IPS-15b (cell line): ENCODE measurements at regions not wholly inside any gene's neighbourhood (a gene's known extent, or its start where the extent isn't known, plus 50 kb on each side); places are given as distances from the start of the nearest gene placed in this dataset.

ENCODE experiments used
- H3K27me3 ChIP-seq: one replicate; pipeline ENCODE4 v1.6.1; 2013; ENCODE audit warnings: low read length; ENCODE audit not compliant: control insufficient read depth, insufficient read depth
- H3K36me3 ChIP-seq: one replicate; pipeline ENCODE4 v1.6.1; 2013; ENCODE audit warnings: low read length; ENCODE audit not compliant: control insufficient read depth, insufficient read depth
- H3K4me1 ChIP-seq: one replicate; pipeline ENCODE4 v1.6.1; 2013; ENCODE audit warnings: mild to moderate bottlenecking, low read length; ENCODE audit not compliant: control insufficient read depth, insufficient read depth
- H3K4me3 ChIP-seq: one replicate; pipeline ENCODE4 v1.5.1; 2013; ENCODE audit warnings: low read depth, low read length
- H3K9ac ChIP-seq: one replicate; pipeline ENCODE4 v1.6.1; 2013; ENCODE audit warnings: low read depth, mild to moderate bottlenecking, low read length
- H3K9me3 ChIP-seq: one replicate; pipeline ENCODE4 v1.6.1; 2013; ENCODE audit warnings: mild to moderate bottlenecking, low read length; ENCODE audit not compliant: control insufficient read depth, insufficient read depth

- Histone ChIP-seq H3K36me3 (no peaks in the 10 kb centered on the region), H3K4me1 (no peaks in the 10 kb centered on the region), H3K9me3 (no peaks in the 10 kb centered on the region), H3K9ac (no peak overlapping the region), H3K27me3 (no peaks in the 10 kb centered on the region), H3K4me3 (no peak overlapping the region)
These were observed 160.2 kb upstream of the CPEB2 start for GRCh38 chr4:14841801-14842768.

- Histone ChIP-seq H3K9me3 (no peaks in the 10 kb centered on the region), H3K4me1 (no peaks in the 10 kb centered on the region), H3K27me3 (no peaks in the 10 kb centered on the region), H3K36me3 (no peaks in the 10 kb centered on the region), H3K9ac (no peak overlapping the region), H3K4me3 (no peak overlapping the region)
These were observed 159.2 kb upstream of the CPEB2 start for GRCh38 chr4:14842964-14843630.

- H3K9ac ChIP-seq: no peak overlapping the region
- no peaks in the 10 kb centered on the region for H3K9me3 ChIP-seq
- H3K36me3 ChIP-seq: no peaks in the 10 kb centered on the region
- no peak overlapping the region for H3K4me3 ChIP-seq
- no peaks in the 10 kb centered on the region for H3K27me3 ChIP-seq
- no peaks in the 10 kb centered on the region for H3K4me1 ChIP-seq
These were observed 158.2 kb upstream of the CPEB2 start for GRCh38 chr4:14844061-14844460.

GRCh38 chr4:14848229-14848628 lies 154.1 kb upstream of the CPEB2 start:
- H3K4me1 ChIP-seq: no peaks in the 10 kb centered on the region
- H3K27me3 ChIP-seq: no peaks in the 10 kb centered on the region
- no peaks in the 10 kb centered on the region for H3K9me3 ChIP-seq
- H3K4me3 ChIP-seq: no peak overlapping the region
- no peaks in the 10 kb centered on the region for H3K36me3 ChIP-seq
- H3K9ac ChIP-seq: no peak overlapping the region

GRCh38 chr4:14850455-14851097 lies 151.7 kb upstream of the CPEB2 start:
- no peak overlapping the region for H3K9ac ChIP-seq
- no peaks in the 10 kb centered on the region for H3K4me1 ChIP-seq
- H3K9me3 ChIP-seq: no peaks in the 10 kb centered on the region
- no peak overlapping the region for H3K4me3 ChIP-seq
- no peaks in the 10 kb centered on the region for H3K36me3 ChIP-seq
- H3K27me3 ChIP-seq: no peaks in the 10 kb centered on the region

GRCh38 chr4:14853176-14853943 lies 148.9 kb upstream of the CPEB2 start:
- H3K4me1 ChIP-seq: no peaks in the 10 kb centered on the region
- no peaks in the 10 kb centered on the region for H3K36me3 ChIP-seq
- H3K27me3 ChIP-seq: no peaks in the 10 kb centered on the region
- H3K9ac ChIP-seq: no peak overlapping the region
- H3K4me3 ChIP-seq: no peak overlapping the region
- no peaks in the 10 kb centered on the region for H3K9me3 ChIP-seq

GRCh38 chr4:14855719-14856061 lies 146.6 kb upstream of the CPEB2 start:
- Histone ChIP-seq H3K27me3 (peaks cover 10% of the 10 kb centered on the region), H3K4me3 (no peak overlapping the region), H3K36me3 (no peaks in the 10 kb centered on the region), H3K9me3 (no peaks in the 10 kb centered on the region), H3K9ac (no peak overlapping the region), H3K4me1 (no peaks in the 10 kb centered on the region)

- Histone ChIP-seq H3K9ac (no peak overlapping the region), H3K4me3 (no peak overlapping the region), H3K36me3 (no peaks in the 10 kb centered on the region), H3K4me1 (no peaks in the 10 kb centered on the region), H3K27me3 (peaks cover 15% of the 10 kb centered on the region), H3K9me3 (no peaks in the 10 kb centered on the region)
These were observed 146.0 kb upstream of the CPEB2 start for GRCh38 chr4:14856062-14856933.

- no peak overlapping the region for H3K4me3 ChIP-seq
- no peak overlapping the region for H3K9ac ChIP-seq
- peaks cover 21% of the 10 kb centered on the region for H3K27me3 ChIP-seq
- no peaks in the 10 kb centered on the region for H3K9me3 ChIP-seq
- no peaks in the 10 kb centered on the region for H3K36me3 ChIP-seq
- H3K4me1 ChIP-seq: no peaks in the 10 kb centered on the region
These were observed 145.4 kb upstream of the CPEB2 start for GRCh38 chr4:14856934-14857235.

- no peak overlapping the region for H3K4me3 ChIP-seq
These were observed 144.8 kb upstream of the CPEB2 start for GRCh38 chr4:14857475-14857874.

GRCh38 chr4:14857981-14858380 lies 144.3 kb upstream of the CPEB2 start:
- H3K4me3 ChIP-seq: no peak overlapping the region
- peaks cover 27% of the 10 kb centered on the region for H3K27me3 ChIP-seq

More at GRCh38 chr4:14857475-14857874, 144.8 kb upstream of the CPEB2 start:
- peaks cover 27% of the 10 kb centered on the region for H3K27me3 ChIP-seq
- no peaks in the 10 kb centered on the region for H3K9me3 ChIP-seq
- H3K36me3 ChIP-seq: no peaks in the 10 kb centered on the region
- H3K9ac ChIP-seq: no peak overlapping the region
- no peaks in the 10 kb centered on the region for H3K4me1 ChIP-seq

More at GRCh38 chr4:14857981-14858380, 144.3 kb upstream of the CPEB2 start:
- Histone ChIP-seq H3K36me3 (no peaks in the 10 kb centered on the region), H3K9me3 (no peaks in the 10 kb centered on the region), H3K4me1 (no peaks in the 10 kb centered on the region), H3K9ac (no peak overlapping the region)
